ENCODE measurements at regions not wholly inside any gene's neighbourhood (a gene's known extent, or its start where the extent isn't known, plus 50 kb on each side); places are given as distances from the start of the nearest gene placed in this dataset.

DNA sequence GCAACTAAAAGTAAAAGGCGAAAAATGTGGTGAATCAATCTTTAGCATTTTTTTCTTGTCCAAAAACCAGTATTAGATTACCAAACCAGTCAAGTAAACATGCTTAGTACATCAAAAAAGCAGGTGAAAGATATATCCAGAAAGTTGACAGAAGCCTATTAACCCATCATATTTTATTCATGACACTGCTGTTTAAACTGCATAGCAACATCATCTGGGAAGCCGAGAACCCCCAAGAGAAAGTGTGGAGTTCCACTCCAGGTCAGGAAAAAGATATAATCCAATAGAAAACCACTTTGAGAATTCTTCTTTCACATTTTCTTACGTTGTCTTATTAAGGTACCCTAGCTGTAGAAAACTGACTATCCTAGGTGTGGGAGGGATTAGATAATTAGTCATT is 466.8 kb upstream of the CDH8 start:
- ATAC-seq (no peak), DNase-seq (ENCODE audit: low spot score in 2 of 2) (no peak)
- H3K36me3 Mint-ChIP-seq, result peaks cover 0 to 4% of the 10 kb centered on the region in 2 donors
- peaks cover 23 to 37% of the 10 kb centered on the region in 2 donors for H3K9me3 Mint-ChIP-seq
- H3K27ac Mint-ChIP-seq, result no peak overlapping the region

DNA sequence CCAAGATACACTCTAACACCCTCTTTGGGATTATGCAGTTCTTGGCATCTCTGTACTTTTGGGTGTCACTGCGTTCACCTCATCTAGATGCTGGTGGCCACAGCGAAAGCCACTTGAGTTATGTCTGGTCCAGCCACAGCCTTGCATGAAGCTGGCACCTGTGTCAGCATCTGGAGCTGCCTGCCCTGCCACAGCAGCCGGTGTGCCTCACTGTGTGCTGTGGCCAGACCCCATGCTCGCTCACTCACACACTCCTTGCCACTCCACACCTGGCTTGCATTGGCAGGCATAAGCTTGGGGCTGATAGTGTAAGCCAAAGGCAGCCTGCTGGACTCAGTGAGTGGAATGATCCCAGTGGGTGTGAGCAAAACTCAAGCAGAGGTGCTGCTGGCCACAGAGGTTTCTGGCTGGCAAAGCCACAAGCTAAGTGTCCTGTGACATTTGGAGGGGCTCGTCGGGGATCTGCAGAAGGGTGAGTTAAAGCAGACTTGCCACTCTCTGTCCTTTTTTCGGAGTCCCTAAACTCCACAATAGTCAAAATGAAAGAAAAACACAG is 442.7 kb upstream of the CDH8 start:
- H3K9me3 Mint-ChIP-seq, result peaks cover 12 to 13% of the 10 kb centered on the region in 2 donors

GRCh38 chr16:62477796-62478195 is 441.6 kb upstream of the CDH8 start:
- Mint-ChIP-seq H3K36me3 (peaks cover 0 to 12% of the 10 kb centered on the region in 2 donors), H3K9me3 (peaks cover 17 to 24% of the 10 kb centered on the region in 2 donors), H3K27ac (no peak overlapping the region)
- ATAC-seq (no peak), DNase-seq (ENCODE audit: low spot score in 2 of 2) (no peak)

More for the DNA sequence above, 442.7 kb upstream of the CDH8 start:
- DNase-seq (ENCODE audit: low spot score in 2 of 2), result no peak
- Mint-ChIP-seq H3K27ac (no peak overlapping the region), H3K36me3 (peaks cover 0 to 5% of the 10 kb centered on the region in 2 donors)
- ATAC-seq, result no peak

GRCh38 chr16:62475573-62475972 is 439.3 kb upstream of the CDH8 start:
- peaks cover 24 to 42% of the 10 kb centered on the region in 2 donors for H3K9me3 Mint-ChIP-seq
- ATAC-seq, result no peak
- no peak for DNase-seq (ENCODE audit: low spot score in 2 of 2)
- H3K27ac Mint-ChIP-seq, result no peak overlapping the region
- H3K36me3 Mint-ChIP-seq, result peaks cover 0 to 32% of the 10 kb centered on the region in 2 donors

- DNase-seq (ENCODE audit: low spot score in 2 of 2) (no peak), ATAC-seq (no peak)
- Mint-ChIP-seq H3K27ac (no peak overlapping the region), H3K36me3 (peaks cover 0 to 4% of the 10 kb centered on the region in 2 donors), H3K9me3 (peaks cover 15 to 25% of the 10 kb centered on the region in 2 donors)
Measured at GRCh38 chr16:62462971-62463370, 426.7 kb upstream of the CDH8 start.

GRCh38 chr16:62450291-62450690 is 414.1 kb upstream of the CDH8 start:
- peaks cover 7 to 23% of the 10 kb centered on the region in 2 donors for H3K9me3 Mint-ChIP-seq
- ATAC-seq (no peak), DNase-seq (ENCODE audit: low spot score in 2 of 2) (no peak)
- H3K36me3 Mint-ChIP-seq, result peaks cover 0 to 7% of the 10 kb centered on the region in 2 donors
- no peak overlapping the region for H3K27ac Mint-ChIP-seq

GRCh38 chr16:62445909-62446308 is 409.7 kb upstream of the CDH8 start:
- no peak overlapping the region for H3K27ac Mint-ChIP-seq
- DNase-seq (ENCODE audit: low spot score in 2 of 2) (no peak), ATAC-seq (no peak)
- no peaks in the 10 kb centered on the region for H3K36me3 Mint-ChIP-seq
- peaks cover 20 to 25% of the 10 kb centered on the region in 2 donors for H3K9me3 Mint-ChIP-seq

GRCh38 chr16:62424206-62424605 is 388.0 kb upstream of the CDH8 start:
- Mint-ChIP-seq H3K9me3 (peaks cover 24 to 32% of the 10 kb centered on the region in 2 donors), H3K27ac (no peak overlapping the region), H3K36me3 (peaks cover 0 to 19% of the 10 kb centered on the region in 2 donors)
- no peak for ATAC-seq
- no peak for DNase-seq (ENCODE audit: low spot score in 2 of 2)

- no peaks in the 10 kb centered on the region for H3K36me3 Mint-ChIP-seq
- DNase-seq (ENCODE audit: low spot score in 2 of 2) (no peak), ATAC-seq (no peak)
- H3K27ac Mint-ChIP-seq, result no peak overlapping the region
- H3K9me3 Mint-ChIP-seq, result peaks cover 11 to 15% of the 10 kb centered on the region in 2 donors
Measured at GRCh38 chr16:62408760-62409159, 372.5 kb upstream of the CDH8 start.

DNA sequence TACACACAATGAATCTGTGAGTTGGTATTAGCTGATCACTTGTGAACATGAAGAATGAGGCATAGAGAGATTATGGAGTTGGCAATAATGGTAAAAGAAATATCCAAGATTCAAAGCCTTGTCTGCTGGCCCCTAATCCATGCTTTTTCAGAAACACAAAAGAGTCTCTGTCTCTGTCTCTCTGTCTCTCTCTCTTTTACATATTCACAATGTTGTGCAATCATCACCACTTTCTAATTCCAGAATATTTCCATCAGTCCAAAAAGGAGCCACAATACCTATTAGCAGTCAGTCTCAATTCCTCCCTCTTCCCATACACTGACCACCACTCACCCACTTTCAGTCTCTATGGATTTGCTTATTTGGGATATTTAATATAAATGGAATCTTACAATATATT is 370.1 kb upstream of the CDH8 start:
- ATAC-seq, result no peak
- H3K36me3 Mint-ChIP-seq, result no peaks in the 10 kb centered on the region
- H3K27ac Mint-ChIP-seq, result no peak overlapping the region
- no peak for DNase-seq (ENCODE audit: low spot score in 2 of 2)
- peaks cover 11 to 13% of the 10 kb centered on the region in 2 donors for H3K9me3 Mint-ChIP-seq

- H3K27ac Mint-ChIP-seq, result no peak overlapping the region
- no peak for DNase-seq (ENCODE audit: low spot score in 2 of 2)
- no peak for ATAC-seq
- H3K36me3 Mint-ChIP-seq, result no peaks in the 10 kb centered on the region
- H3K9me3 Mint-ChIP-seq, result peaks cover 9 to 11% of the 10 kb centered on the region in 2 donors
Measured at GRCh38 chr16:62404842-62405611, 368.8 kb upstream of the CDH8 start.

DNA sequence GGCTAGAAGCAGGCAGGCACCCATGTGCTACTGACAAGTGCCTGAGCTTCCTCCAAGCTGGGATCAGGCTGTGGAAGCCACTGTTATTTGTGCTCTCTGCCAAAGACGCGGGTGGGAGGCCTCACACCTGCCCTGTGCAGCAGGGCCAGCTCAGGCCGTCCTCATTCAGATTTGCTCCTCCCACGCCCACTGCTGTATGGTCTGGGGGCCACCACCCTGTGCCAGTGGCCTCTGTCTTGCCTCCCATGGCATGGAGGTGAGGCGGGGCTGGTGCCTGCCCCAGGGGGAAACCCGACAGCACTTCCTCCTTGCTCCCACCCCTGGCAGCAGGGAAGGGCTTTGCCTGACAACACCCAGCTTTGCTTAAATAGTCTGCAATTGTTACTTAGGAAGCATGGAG is 356.5 kb upstream of the CDH8 start:
- Mint-ChIP-seq H3K36me3 (peaks cover 0 to 6% of the 10 kb centered on the region in 2 donors), H3K9me3 (peaks cover 20 to 22% of the 10 kb centered on the region in 2 donors), H3K27ac (no peak overlapping the region)
- DNase-seq (ENCODE audit: low spot score in 2 of 2), result no peak
- ATAC-seq, result no peak

GRCh38 chr16:62391940-62392339 is 355.7 kb upstream of the CDH8 start:
- Mint-ChIP-seq H3K27ac (no peak overlapping the region), H3K36me3 (peaks cover 0 to 6% of the 10 kb centered on the region in 2 donors), H3K9me3 (peaks cover 19 to 21% of the 10 kb centered on the region in 2 donors)
- ATAC-seq (no peak), DNase-seq (ENCODE audit: low spot score in 2 of 2) (no peak)

DNA sequence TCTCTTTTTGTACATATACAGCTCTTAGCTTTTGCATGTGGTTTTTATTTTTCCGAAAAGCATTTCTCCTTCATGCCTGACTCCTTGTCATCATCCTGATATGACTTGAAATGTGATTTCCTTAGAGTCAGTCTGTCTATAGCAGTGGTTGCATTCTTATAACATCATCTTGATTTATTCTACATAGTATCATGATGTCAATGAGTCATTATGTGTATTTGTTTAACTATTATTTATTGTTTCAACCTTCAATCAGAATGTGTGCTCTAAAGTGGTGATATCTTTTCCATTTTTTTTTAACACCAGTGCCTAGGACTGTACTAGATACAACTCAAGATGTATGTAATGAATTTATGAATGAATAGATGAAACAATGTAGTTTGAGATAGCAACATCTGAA is 354.9 kb upstream of the CDH8 start:
- Mint-ChIP-seq H3K36me3 (peaks cover 0 to 6% of the 10 kb centered on the region in 2 donors), H3K9me3 (peaks cover 13 to 15% of the 10 kb centered on the region in 2 donors), H3K27ac (no peak overlapping the region)
- DNase-seq (ENCODE audit: low spot score in 2 of 2) (no peak), ATAC-seq (no peak)

GRCh38 chr16:62390214-62390613 is 354.0 kb upstream of the CDH8 start:
- Mint-ChIP-seq H3K36me3 (peaks cover 0 to 6% of the 10 kb centered on the region in 2 donors), H3K9me3 (peaks cover 13 to 15% of the 10 kb centered on the region in 2 donors), H3K27ac (no peak overlapping the region)
- ATAC-seq, result no peak
- no peak for DNase-seq (ENCODE audit: low spot score in 2 of 2)

- ATAC-seq (no peak), DNase-seq (ENCODE audit: low spot score in 2 of 2) (no peak)
- Mint-ChIP-seq H3K27ac (no peak overlapping the region), H3K36me3 (peaks cover 0 to 6% of the 10 kb centered on the region in 2 donors), H3K9me3 (peaks cover 9 to 18% of the 10 kb centered on the region in 2 donors)
Measured at GRCh38 chr16:62386411-62386810, 350.2 kb upstream of the CDH8 start.

DNA sequence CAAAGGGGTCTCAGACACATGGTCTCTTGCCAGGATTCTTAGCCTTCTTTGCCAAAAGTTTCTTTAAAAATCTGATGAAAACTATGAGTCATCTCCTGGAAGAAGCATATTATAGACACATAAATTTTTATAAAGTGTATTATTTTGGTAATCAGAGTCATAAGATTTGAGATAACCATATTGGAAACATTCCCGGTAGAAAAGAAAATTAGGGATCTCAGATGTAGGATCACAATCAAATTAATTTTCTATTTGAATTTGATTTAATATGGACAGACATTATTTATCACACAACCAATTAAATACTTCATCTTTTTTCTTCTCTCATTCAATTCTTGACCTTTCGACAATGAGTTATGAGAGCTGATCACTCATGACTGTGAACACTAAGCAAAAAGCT is 347.7 kb upstream of the CDH8 start:
- ATAC-seq (no peak), DNase-seq (ENCODE audit: low spot score in 2 of 2) (no peak)
- no peaks in the 10 kb centered on the region for H3K36me3 Mint-ChIP-seq
- H3K9me3 Mint-ChIP-seq, result peaks cover 0 to 11% of the 10 kb centered on the region in 2 donors
- H3K27ac Mint-ChIP-seq, result no peak overlapping the region

GRCh38 chr16:62370445-62370844 is 334.2 kb upstream of the CDH8 start:
- Mint-ChIP-seq H3K27ac (no peak overlapping the region), H3K9me3 (peaks cover 18 to 28% of the 10 kb centered on the region in 2 donors), H3K36me3 (peaks cover 0 to 7% of the 10 kb centered on the region in 2 donors)
- ATAC-seq (no peak), DNase-seq (ENCODE audit: low spot score in 2 of 2) (no peak)
